ENCODE measurements at regions not wholly inside any gene's neighbourhood (a gene's known extent, or its start where the extent isn't known, plus 50 kb on each side); places are given as distances from the start of the nearest gene placed in this dataset.

DNA sequence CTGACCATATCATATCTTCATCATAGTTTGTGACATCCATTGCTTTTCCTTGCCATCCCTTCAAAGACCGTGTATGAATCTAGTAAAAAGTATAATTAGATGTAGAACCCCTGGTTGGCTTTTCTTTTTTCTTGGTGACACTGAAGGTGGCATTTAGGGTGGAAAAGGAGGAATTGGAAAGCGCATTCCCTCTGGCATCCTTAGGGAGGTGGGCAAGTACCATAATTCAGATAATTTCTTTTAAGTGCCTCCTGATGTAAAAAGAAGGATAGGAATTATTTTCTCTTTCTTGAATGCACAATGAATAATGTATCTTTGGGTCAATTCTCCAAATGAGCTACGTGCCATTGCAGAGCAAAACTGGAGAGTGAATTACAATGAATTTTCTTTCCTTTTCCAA is 73.2 kb upstream of the SMARCA2 start:
- DNase-seq: no peak
- H3K36me3 ChIP-seq: no peaks in the 10 kb centered on the region
- H3K4me1 ChIP-seq: no peaks in the 10 kb centered on the region
- 80 to 91% methylated on average over 3 of the region's 3 CpGs for WGBS, 2 donors (ENCODE audit: low coverage in 1 of 2)
- no peaks in the 10 kb centered on the region for H3K9me3 ChIP-seq
- no peaks in the 10 kb centered on the region for H3K27me3 ChIP-seq
- TF ChIP-seq POLR2A (IDR thresholded peaks at IDR 0.05): no peak
- TF ChIP-seq POLR2AphosphoS5 (IDR thresholded peaks at IDR 0.05): no peak
- no peak for TF ChIP-seq CTCF (IDR thresholded peaks at IDR 0.05)
- no peak for TF ChIP-seq EP300 (IDR thresholded peaks at IDR 0.05; ENCODE audit: low read depth)
- no peak overlapping the region for H3K4me3 ChIP-seq
- no peak overlapping the region for H3K27ac ChIP-seq
- intact Hi-C loops (cut with DNase I; ENCODE audit: low total_unique reads): no loop called here
- in situ Hi-C loops (cut with MboI; ENCODE audit: low pct_ligation_motif_present in 1 of 4, low pct_unique_long_range_greater_than_20kb in 1 of 4, low sequenced_read_pairs in 3 of 4): loop anchor here in 1 of 4 donors (25.0 kb wide), 1 partner anchor 145 kb away; no protein-coding TSS in a partner anchor

DNA sequence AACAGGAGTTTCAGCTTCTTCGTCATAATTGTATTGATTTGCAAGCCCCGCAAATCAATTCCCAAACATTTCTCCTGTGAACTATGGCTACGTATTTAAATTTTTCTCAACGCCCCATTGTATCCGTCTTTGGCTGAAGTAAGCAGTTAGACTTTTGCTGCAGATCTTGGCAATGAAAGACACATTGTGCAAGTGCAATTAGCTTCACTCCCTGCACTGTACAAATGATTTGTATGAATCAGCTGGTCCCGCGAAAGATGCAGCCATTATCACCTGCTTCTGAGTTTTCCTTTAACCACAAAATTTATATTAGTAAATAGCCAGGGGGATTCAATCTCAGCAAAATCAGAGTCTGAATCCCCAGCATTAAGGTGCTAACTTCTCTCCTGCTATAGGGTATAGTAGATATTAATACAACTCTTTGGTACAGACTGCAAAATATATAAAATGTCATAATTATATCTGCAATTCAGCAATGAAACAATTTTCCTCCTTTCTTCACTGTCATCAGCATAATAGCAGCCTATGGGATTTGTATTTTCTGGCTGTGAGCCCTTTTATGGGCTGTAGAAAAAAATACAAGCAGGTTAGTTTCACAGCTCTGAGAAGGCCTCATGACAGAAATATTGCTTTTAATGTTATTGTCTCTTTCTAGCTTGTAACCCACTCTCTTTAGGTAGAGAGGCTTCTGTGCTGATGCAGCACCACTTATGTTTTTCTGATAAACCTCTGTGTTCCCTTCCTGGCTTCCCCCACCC is 68.4 kb upstream of the SMARCA2 start:
- in situ Hi-C loops (cut with MboI; ENCODE audit: low pct_ligation_motif_present in 1 of 4, low pct_unique_long_range_greater_than_20kb in 1 of 4, low sequenced_read_pairs in 3 of 4) (loop anchor here in 1 of 4 donors (25.0 kb wide), 1 partner anchor 141 kb away; no protein-coding TSS in a partner anchor), intact Hi-C loops (cut with DNase I; ENCODE audit: low total_unique reads) (no loop called here)
- no peaks in the 10 kb centered on the region for H3K9me3 ChIP-seq
- H3K4me3 ChIP-seq: no peak overlapping the region
- TF ChIP-seq POLR2AphosphoS5 (IDR thresholded peaks at IDR 0.05) (no peak), POLR2A (IDR thresholded peaks at IDR 0.05) (no peak), EP300 (IDR thresholded peaks at IDR 0.05; ENCODE audit: low read depth) (no peak), CTCF (IDR thresholded peaks at IDR 0.05) (no peak)
- no peaks in the 10 kb centered on the region for H3K36me3 ChIP-seq
- no peaks in the 10 kb centered on the region for H3K27me3 ChIP-seq
- no peaks in the 10 kb centered on the region for H3K4me1 ChIP-seq
- 62 to 65% methylated on average over 7 of the region's 7 CpGs for WGBS, 2 donors (ENCODE audit: low coverage in 1 of 2)
- no peak overlapping the region for H3K27ac ChIP-seq
- no peak for DNase-seq

- WGBS, 2 donors (ENCODE audit: low coverage in 1 of 2): 66 to 72% methylated on average over 4 of the region's 4 CpGs
- TF ChIP-seq CTCF (IDR thresholded peaks at IDR 0.05) (no peak), EP300 (IDR thresholded peaks at IDR 0.05; ENCODE audit: low read depth) (no peak), POLR2AphosphoS5 (IDR thresholded peaks at IDR 0.05) (no peak), POLR2A (IDR thresholded peaks at IDR 0.05) (no peak)
- in situ Hi-C loops (cut with MboI; ENCODE audit: low pct_ligation_motif_present in 1 of 4, low pct_unique_long_range_greater_than_20kb in 1 of 4, low sequenced_read_pairs in 3 of 4) (loop anchor here in 1 of 4 donors (25.0 kb wide), 1 partner anchor 140 kb away; no protein-coding TSS in a partner anchor), intact Hi-C loops (cut with DNase I; ENCODE audit: low total_unique reads) (no loop called here)
- Histone ChIP-seq H3K36me3 (no peaks in the 10 kb centered on the region), H3K9me3 (no peaks in the 10 kb centered on the region), H3K27me3 (no peaks in the 10 kb centered on the region), H3K27ac (no peak overlapping the region), H3K4me3 (no peak overlapping the region), H3K4me1 (no peaks in the 10 kb centered on the region)
- DNase-seq: no peak
Measured at GRCh38 chr9:1947438-1947837, 67.7 kb upstream of the SMARCA2 start.

- no peak for DNase-seq
- in situ Hi-C loops (cut with MboI; ENCODE audit: low pct_ligation_motif_present in 1 of 4, low pct_unique_long_range_greater_than_20kb in 1 of 4, low sequenced_read_pairs in 3 of 4) (loop anchor here in 1 of 4 donors (25.0 kb wide), 1 partner anchor 139 kb away; no protein-coding TSS in a partner anchor), intact Hi-C loops (cut with DNase I; ENCODE audit: low total_unique reads) (no loop called here)
- H3K4me1 ChIP-seq: no peaks in the 10 kb centered on the region
- H3K36me3 ChIP-seq: no peaks in the 10 kb centered on the region
- H3K9me3 ChIP-seq: no peaks in the 10 kb centered on the region
- no peak overlapping the region for H3K4me3 ChIP-seq
- H3K27me3 ChIP-seq: no peaks in the 10 kb centered on the region
- WGBS, 2 donors (ENCODE audit: low coverage in 1 of 2): 91 to 93% methylated on average over 3 to 4 of the region's 4 CpGs
- H3K27ac ChIP-seq: no peak overlapping the region
- TF ChIP-seq POLR2AphosphoS5 (IDR thresholded peaks at IDR 0.05) (no peak), EP300 (IDR thresholded peaks at IDR 0.05; ENCODE audit: low read depth) (no peak), POLR2A (IDR thresholded peaks at IDR 0.05) (no peak), CTCF (IDR thresholded peaks at IDR 0.05) (no peak)
Measured at GRCh38 chr9:1948541-1948940, 66.6 kb upstream of the SMARCA2 start.

Measured in transverse colon (tissue), 4 donors.